CD8-positive, alpha-beta memory T cell (primary cell): ENCODE measurements at regions not wholly inside any gene's neighbourhood (a gene's known extent, or its start where the extent isn't known, plus 50 kb on each side); places are given as distances from the start of the nearest gene placed in this dataset.

Experiments used
- CTCF ChIA-PET: fragments of 350-600 bp; sonication (Branson Sonifier 250); formaldehyde crosslinking; loops from one replicate; lab custom pipeline; 2021; ENCODE audit warnings: antibody characterized with exemption; lab: Charles Lee
- POLR2A ChIA-PET: fragments of 350-600 bp; sonication (Branson Sonifier 250); formaldehyde crosslinking; loops from one replicate; lab custom pipeline; 2021; ENCODE audit warnings: antibody characterized with exemption; lab: Charles Lee
- DNase-seq, 5 donors: peaks; one replicate each; pipeline versions ENCODE4 v3.0.0 to v3.0.0-alpha.2; 2020 to 2022; ENCODE audit warnings: mixed read lengths in 1 of 5
- H3K27ac ChIP-seq: one replicate; pipeline ENCODE4 v1.7.0; 2013; ENCODE audit warnings: low read depth, mild to moderate bottlenecking, low read length, moderate library complexity
- H3K27me3 ChIP-seq: 2 replicates; pipeline ENCODE4 v1.7.0; 2013; ENCODE audit warnings: low read length, mild to moderate bottlenecking; ENCODE audit not compliant: insufficient read depth, poor library complexity, severe bottlenecking
- H3K36me3 ChIP-seq: 2 replicates; pipeline ENCODE4 v1.7.0; 2013; ENCODE audit warnings: mild to moderate bottlenecking, low read length, moderate library complexity; ENCODE audit not compliant: insufficient read depth
- H3K4me1 ChIP-seq: 2 replicates; pipeline ENCODE4 v1.7.0; 2013; ENCODE audit warnings: mild to moderate bottlenecking, low read length, moderate library complexity; ENCODE audit not compliant: insufficient read depth
- H3K4me3 ChIP-seq: 2 replicates; pipeline ENCODE4 v1.7.0; 2013; ENCODE audit warnings: mild to moderate bottlenecking, low read length
- H3K9me3 ChIP-seq: 2 replicates; pipeline ENCODE4 v1.7.0; 2013; ENCODE audit warnings: mild to moderate bottlenecking, low read length
- H3K27ac Mint-ChIP-seq, 8 donors: one replicate each; pipeline ENCODE4 v1.8.0; 2020 to 2021; ENCODE audit warnings: mixed read lengths in 8 of 8, mild to moderate bottlenecking in 6 of 8, inconsistent platforms in 3 of 8, moderate library complexity in 3 of 8
- H3K27me3 Mint-ChIP-seq, 2 donors: one replicate each; pipeline ENCODE4 v1.8.0; 2020 to 2021; ENCODE audit warnings: mixed read lengths in 2 of 2, mild to moderate bottlenecking in 1 of 2, moderate library complexity in 1 of 2
- H3K36me3 Mint-ChIP-seq, 3 donors: one replicate each; pipeline ENCODE4 v1.8.0; 2020 to 2021; ENCODE audit warnings: mixed read lengths in 3 of 3, inconsistent platforms in 1 of 3, mild to moderate bottlenecking in 1 of 3
- H3K4me1 Mint-ChIP-seq, 3 donors: one replicate each; pipeline ENCODE4 v1.8.0; 2020 to 2021; ENCODE audit warnings: mixed read lengths in 3 of 3, inconsistent platforms in 1 of 3, mild to moderate bottlenecking in 1 of 3
- H3K4me3 Mint-ChIP-seq, 7 donors: one replicate each; pipeline ENCODE4 v1.8.0; 2020 to 2021; ENCODE audit warnings: mixed read lengths in 7 of 7, mild to moderate bottlenecking in 6 of 7, moderate library complexity in 4 of 7, inconsistent platforms in 2 of 7
- H3K9me3 Mint-ChIP-seq, 5 donors: one replicate each; pipeline ENCODE4 v1.8.0; 2020 to 2022; ENCODE audit warnings: mixed read lengths in 5 of 5, mild to moderate bottlenecking in 3 of 5, moderate library complexity in 2 of 5, inconsistent platforms in 1 of 5

DNA sequence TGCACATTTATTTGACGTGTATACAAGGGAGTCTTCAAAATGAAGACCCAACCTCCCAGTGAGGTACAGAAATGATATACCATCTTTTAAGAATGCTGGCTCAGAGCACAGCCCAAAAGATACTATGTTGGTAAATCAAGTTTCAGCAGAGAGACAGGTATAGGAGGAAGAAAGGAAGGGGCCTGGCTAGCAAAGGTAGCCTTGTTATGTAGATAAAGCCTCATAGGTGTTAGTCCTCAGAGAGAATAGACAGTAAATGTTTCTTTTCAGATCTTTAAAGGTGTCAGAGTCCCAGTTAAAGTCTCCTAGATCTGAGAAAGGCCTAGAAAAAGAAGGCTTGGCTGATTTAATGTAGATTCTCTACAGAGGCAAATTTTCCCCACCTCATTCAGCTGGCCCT, 213.8 kb downstream of the SI start:
- Mint-ChIP-seq H3K9me3 (peaks cover 9 to 17% (median 11%) of the 10 kb centered on the region in 5 donors), H3K36me3 (no peaks in the 10 kb centered on the region), H3K4me1 (peaks cover 0 to 1% (median 0%) of the 10 kb centered on the region in 3 donors), H3K27me3 (no peaks in the 10 kb centered on the region), H3K27ac (no peak overlapping the region), H3K4me3 (no peak overlapping the region)
- Histone ChIP-seq H3K4me3 (no peak overlapping the region), H3K27ac (no peak overlapping the region), H3K36me3 (no peaks in the 10 kb centered on the region), H3K4me1 (no peaks in the 10 kb centered on the region), H3K27me3 (no peaks in the 10 kb centered on the region), H3K9me3 (no peaks in the 10 kb centered on the region)
- no peak for DNase-seq
- ChIA-PET POLR2A (no interaction called here), CTCF (no interaction called here)

DNA sequence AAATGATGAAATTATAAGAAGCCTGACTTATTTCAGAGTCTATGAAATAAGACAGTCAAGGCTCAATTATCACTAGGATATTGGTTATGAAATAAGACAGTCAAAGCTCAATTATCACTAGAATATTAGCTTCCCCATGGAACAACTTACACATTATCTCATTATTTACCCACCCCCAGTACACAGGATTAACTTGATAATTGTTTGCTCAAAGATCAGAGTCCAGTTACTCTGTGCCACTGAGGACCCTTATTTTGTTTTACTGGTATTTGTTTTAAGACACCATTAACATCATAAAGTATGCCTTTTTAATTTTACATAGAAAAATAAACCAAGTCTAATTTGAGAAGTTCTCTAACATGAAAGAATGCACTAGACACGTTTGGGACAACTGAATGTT, 225.4 kb downstream of the SI start:
- H3K27ac Mint-ChIP-seq = no peak overlapping the region
- H3K36me3 Mint-ChIP-seq = no peaks in the 10 kb centered on the region
- peaks cover 2 to 12% (median 4%) of the 10 kb centered on the region in 5 donors for H3K9me3 Mint-ChIP-seq
- H3K4me3 ChIP-seq = no peak overlapping the region
- H3K36me3 ChIP-seq = no peaks in the 10 kb centered on the region
- no peak overlapping the region for H3K27ac ChIP-seq
- POLR2A ChIA-PET = no interaction called here
- CTCF ChIA-PET = no interaction called here
- no peaks in the 10 kb centered on the region for H3K9me3 ChIP-seq
- no peak for DNase-seq
- no peaks in the 10 kb centered on the region for H3K4me1 ChIP-seq
- H3K4me1 Mint-ChIP-seq = no peaks in the 10 kb centered on the region
- no peaks in the 10 kb centered on the region for H3K27me3 Mint-ChIP-seq
- no peaks in the 10 kb centered on the region for H3K27me3 ChIP-seq
- H3K4me3 Mint-ChIP-seq = no peak overlapping the region

DNA sequence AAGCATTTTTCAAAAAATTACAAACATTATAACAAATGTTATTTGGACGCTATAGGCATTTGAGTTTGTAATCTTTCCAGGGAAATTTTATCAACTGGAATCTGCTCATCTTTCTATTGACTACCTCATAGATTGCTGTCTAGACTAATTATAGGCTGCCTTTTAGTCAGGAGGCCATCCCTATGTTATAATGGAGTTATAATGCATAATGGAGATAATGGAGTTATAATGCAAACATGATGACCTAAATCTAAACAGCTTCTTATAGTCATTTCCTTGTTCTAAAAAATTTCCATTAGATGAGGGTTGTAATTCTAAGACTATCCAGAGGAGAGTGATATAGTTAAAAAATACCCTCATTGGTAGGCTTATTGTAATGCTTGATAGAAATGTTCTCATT, 226.4 kb downstream of the SI start:
- H3K4me1 ChIP-seq = no peaks in the 10 kb centered on the region
- no peak for DNase-seq
- H3K9me3 ChIP-seq = no peaks in the 10 kb centered on the region
- Mint-ChIP-seq H3K4me3 (no peak overlapping the region), H3K27me3 (no peaks in the 10 kb centered on the region), H3K36me3 (no peaks in the 10 kb centered on the region), H3K9me3 (peaks cover 0 to 15% (median 3%) of the 10 kb centered on the region in 5 donors), H3K4me1 (no peaks in the 10 kb centered on the region), H3K27ac (no peak overlapping the region)
- no peaks in the 10 kb centered on the region for H3K27me3 ChIP-seq
- H3K27ac ChIP-seq = no peak overlapping the region
- no peaks in the 10 kb centered on the region for H3K36me3 ChIP-seq
- ChIA-PET POLR2A (no interaction called here), CTCF (no interaction called here)
- no peak overlapping the region for H3K4me3 ChIP-seq

DNA sequence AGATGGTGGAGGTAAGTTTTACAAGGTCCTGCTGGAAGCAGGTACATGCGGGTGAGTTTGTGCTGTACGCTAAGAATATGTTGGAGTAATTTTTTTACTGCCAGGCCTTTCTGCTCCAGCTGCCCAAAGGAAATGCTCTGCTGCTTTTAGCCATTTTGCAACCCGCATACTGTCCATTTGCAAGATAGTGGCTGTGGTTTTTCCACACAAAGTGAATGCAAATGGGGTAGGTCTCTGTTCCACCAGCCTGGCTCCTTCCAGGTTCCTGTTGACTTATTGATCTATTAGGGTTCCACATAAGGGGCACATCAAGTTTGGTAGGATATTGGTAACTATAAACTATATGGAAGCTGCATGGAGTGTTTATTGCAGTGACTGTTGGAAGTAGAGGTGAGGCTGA, 227.1 kb downstream of the SI start:
- no peaks in the 10 kb centered on the region for H3K4me1 Mint-ChIP-seq
- H3K36me3 ChIP-seq = no peaks in the 10 kb centered on the region
- H3K27ac ChIP-seq = no peak overlapping the region
- peaks cover 0 to 15% (median 4%) of the 10 kb centered on the region in 5 donors for H3K9me3 Mint-ChIP-seq
- H3K9me3 ChIP-seq = no peaks in the 10 kb centered on the region
- H3K36me3 Mint-ChIP-seq = no peaks in the 10 kb centered on the region
- no peak overlapping the region for H3K4me3 Mint-ChIP-seq
- no peaks in the 10 kb centered on the region for H3K4me1 ChIP-seq
- CTCF ChIA-PET = no interaction called here
- POLR2A ChIA-PET = no interaction called here
- no peaks in the 10 kb centered on the region for H3K27me3 ChIP-seq
- no peak overlapping the region for H3K4me3 ChIP-seq
- no peaks in the 10 kb centered on the region for H3K27me3 Mint-ChIP-seq
- no peak overlapping the region for H3K27ac Mint-ChIP-seq
- DNase-seq = no peak

DNA sequence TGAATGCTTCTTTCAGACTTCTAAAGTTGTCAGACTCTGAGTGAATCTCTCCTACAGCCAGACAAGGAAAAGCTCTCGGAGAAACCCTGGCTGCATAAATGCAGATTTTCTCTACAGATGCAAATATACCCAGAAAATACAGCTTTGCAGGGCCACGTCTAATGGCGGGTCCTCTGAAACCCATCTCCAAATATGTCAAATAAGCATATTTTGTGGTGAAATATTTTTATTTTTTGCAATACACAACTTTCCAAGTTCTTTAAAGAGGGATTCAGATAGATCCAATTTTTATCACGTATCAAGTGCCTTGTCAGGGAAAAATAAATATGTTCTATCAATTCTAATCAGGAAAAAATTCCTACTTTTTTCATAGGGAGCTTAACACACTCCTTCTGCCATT, 229.4 kb downstream of the SI start:
- CTCF ChIA-PET = no interaction called here
- Histone ChIP-seq H3K4me1 (no peaks in the 10 kb centered on the region), H3K36me3 (no peaks in the 10 kb centered on the region), H3K27ac (no peak overlapping the region), H3K4me3 (no peak overlapping the region), H3K9me3 (no peaks in the 10 kb centered on the region), H3K27me3 (no peaks in the 10 kb centered on the region)
- no peaks in the 10 kb centered on the region for H3K27me3 Mint-ChIP-seq
- H3K4me3 Mint-ChIP-seq = no peak overlapping the region
- no peak for DNase-seq
- no peaks in the 10 kb centered on the region for H3K36me3 Mint-ChIP-seq
- no peak overlapping the region for H3K27ac Mint-ChIP-seq
- no peaks in the 10 kb centered on the region for H3K4me1 Mint-ChIP-seq
- POLR2A ChIA-PET = no interaction called here
- peaks cover 0 to 11% (median 2%) of the 10 kb centered on the region in 5 donors for H3K9me3 Mint-ChIP-seq

DNA sequence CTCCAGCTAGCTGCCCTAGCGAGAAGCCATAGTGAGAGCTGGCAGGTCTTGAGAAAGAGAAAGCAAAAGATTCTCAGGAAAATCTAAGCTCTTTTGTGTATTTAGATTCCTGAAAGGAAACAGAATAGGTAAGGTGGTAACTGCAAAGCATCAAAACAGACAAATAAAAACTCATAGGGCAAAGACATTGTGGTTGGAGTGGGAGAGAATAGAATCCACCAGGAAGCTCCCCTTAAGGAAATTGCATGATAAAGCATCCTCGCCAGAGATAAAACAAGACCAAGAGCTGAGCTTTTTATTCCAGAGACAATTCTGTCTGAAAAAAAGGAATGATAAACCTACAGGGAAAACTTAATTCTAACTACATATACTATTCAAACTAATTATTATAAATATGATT, 232.6 kb downstream of the SI start:
- Histone ChIP-seq H3K4me1 (no peaks in the 10 kb centered on the region), H3K27ac (no peak overlapping the region), H3K36me3 (no peaks in the 10 kb centered on the region), H3K9me3 (no peaks in the 10 kb centered on the region), H3K27me3 (no peaks in the 10 kb centered on the region), H3K4me3 (no peak overlapping the region)
- no peaks in the 10 kb centered on the region for H3K36me3 Mint-ChIP-seq
- no peak for DNase-seq
- POLR2A ChIA-PET = no interaction called here
- H3K9me3 Mint-ChIP-seq = peaks cover under 1 to 20% (median 3%) of the 10 kb centered on the region in 5 donors
- H3K4me3 Mint-ChIP-seq = no peak overlapping the region
- H3K4me1 Mint-ChIP-seq = no peaks in the 10 kb centered on the region
- no peaks in the 10 kb centered on the region for H3K27me3 Mint-ChIP-seq
- no peak overlapping the region for H3K27ac Mint-ChIP-seq
- CTCF ChIA-PET = no interaction called here

DNA sequence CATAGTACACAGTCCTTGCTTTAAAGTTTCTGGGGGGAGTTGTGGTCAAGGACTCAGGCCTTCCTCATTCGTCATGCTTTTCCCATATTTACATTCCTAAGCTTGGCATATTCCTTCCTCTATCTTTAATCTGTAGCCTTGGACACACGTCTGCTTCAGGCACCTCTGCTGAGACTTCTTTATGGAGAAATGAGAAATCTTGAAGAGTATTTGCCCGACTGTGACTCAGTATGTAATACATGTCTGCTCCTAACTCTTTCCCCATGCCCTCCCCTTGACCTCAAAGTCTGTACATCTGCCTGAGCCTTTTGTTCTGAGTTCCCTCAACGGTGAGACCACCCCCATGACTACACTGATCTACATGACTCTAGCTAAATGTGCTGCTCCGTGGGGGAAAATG, 246.1 kb downstream of the SI start:
- no peak overlapping the region for H3K4me3 Mint-ChIP-seq
- no peaks in the 10 kb centered on the region for H3K4me1 Mint-ChIP-seq
- DNase-seq = no peak
- H3K9me3 Mint-ChIP-seq = peaks cover 7 to 26% (median 12%) of the 10 kb centered on the region in 5 donors
- H3K4me1 ChIP-seq = no peaks in the 10 kb centered on the region
- no peaks in the 10 kb centered on the region for H3K36me3 ChIP-seq
- POLR2A ChIA-PET = no interaction called here
- no peak overlapping the region for H3K4me3 ChIP-seq
- no peaks in the 10 kb centered on the region for H3K9me3 ChIP-seq
- H3K27me3 Mint-ChIP-seq = no peaks in the 10 kb centered on the region
- CTCF ChIA-PET = no interaction called here
- H3K27ac ChIP-seq = no peak overlapping the region
- no peaks in the 10 kb centered on the region for H3K36me3 Mint-ChIP-seq
- no peak overlapping the region for H3K27ac Mint-ChIP-seq
- no peaks in the 10 kb centered on the region for H3K27me3 ChIP-seq

DNA sequence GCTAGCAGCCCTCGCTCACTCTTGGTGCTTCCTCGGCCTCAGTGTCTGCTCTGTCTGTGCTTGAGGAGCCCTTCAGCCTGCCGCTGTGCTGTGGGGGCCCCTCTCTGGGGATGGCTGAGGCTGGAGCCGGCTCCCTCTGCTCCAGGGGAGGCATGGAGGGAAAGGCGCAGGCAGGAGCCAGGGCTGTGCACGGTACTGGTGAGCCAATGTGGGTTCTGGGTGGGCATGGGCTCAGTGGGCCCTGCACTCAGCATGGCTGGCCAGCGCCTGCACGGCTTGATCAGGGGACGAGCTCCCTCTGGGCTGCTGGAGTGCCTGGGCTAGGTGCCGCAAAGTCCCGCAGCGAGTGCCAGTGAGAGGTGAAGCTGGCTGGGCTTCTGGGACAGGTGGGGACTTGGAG, 260.0 kb downstream of the SI start:
- no peak for DNase-seq
- Mint-ChIP-seq H3K9me3 (peaks cover 4 to 11% (median 8%) of the 10 kb centered on the region in 5 donors), H3K4me1 (no peaks in the 10 kb centered on the region), H3K4me3 (no peak overlapping the region), H3K36me3 (no peaks in the 10 kb centered on the region), H3K27me3 (no peaks in the 10 kb centered on the region), H3K27ac (no peak overlapping the region)
- Histone ChIP-seq H3K4me3 (no peak overlapping the region), H3K4me1 (no peaks in the 10 kb centered on the region), H3K9me3 (no peaks in the 10 kb centered on the region), H3K36me3 (no peaks in the 10 kb centered on the region), H3K27me3 (no peaks in the 10 kb centered on the region), H3K27ac (no peak overlapping the region)
- POLR2A ChIA-PET = no interaction called here
- CTCF ChIA-PET = no interaction called here

DNA sequence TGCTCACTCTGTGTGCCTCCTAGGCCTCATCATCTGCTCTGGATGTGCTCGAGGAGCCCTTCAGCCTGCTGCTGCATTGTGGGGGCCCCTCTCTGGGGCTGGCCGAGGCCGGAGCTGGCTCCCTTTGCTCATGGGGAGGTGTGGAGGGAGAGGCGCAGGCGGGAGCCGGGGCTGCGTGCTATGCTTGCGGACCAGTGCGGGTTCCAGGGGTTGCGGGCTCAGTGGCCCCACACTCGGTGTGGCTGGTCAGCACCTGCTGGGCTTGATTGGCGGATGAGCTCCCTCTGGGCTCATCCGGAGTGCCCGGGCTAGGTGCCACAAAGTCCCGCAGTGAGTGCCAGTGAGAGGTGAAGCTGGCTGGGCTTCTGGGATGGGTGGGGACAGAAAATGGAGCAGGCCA, 264.2 kb downstream of the SI start:
- Mint-ChIP-seq H3K4me1 (no peaks in the 10 kb centered on the region), H3K27ac (no peak overlapping the region), H3K9me3 (peaks cover 5 to 9% (median 6%) of the 10 kb centered on the region in 5 donors), H3K36me3 (no peaks in the 10 kb centered on the region), H3K4me3 (no peak overlapping the region), H3K27me3 (no peaks in the 10 kb centered on the region)
- Histone ChIP-seq H3K4me1 (no peaks in the 10 kb centered on the region), H3K4me3 (no peak overlapping the region), H3K27ac (no peak overlapping the region), H3K36me3 (no peaks in the 10 kb centered on the region), H3K9me3 (no peaks in the 10 kb centered on the region), H3K27me3 (no peaks in the 10 kb centered on the region)
- DNase-seq = no peak
- POLR2A ChIA-PET = no interaction called here
- CTCF ChIA-PET = no interaction called here
